Ishikawa (cell line): ENCODE measurements at regions not wholly inside any gene's neighbourhood (a gene's known extent, or its start where the extent isn't known, plus 50 kb on each side); places are given as distances from the start of the nearest gene placed in this dataset.

Experiments
- CEBPB ChIP-seq: IDR thresholded peaks from 2 replicates; pipeline ENCODE4 v1.6.1; 2012
- CREB1 ChIP-seq: IDR thresholded peaks from 2 replicates; pipeline ENCODE4 v1.6.1; 2012; ENCODE audit warnings: low read depth
- EGR1 ChIP-seq: IDR thresholded peaks from 2 replicates; pipeline ENCODE4 v1.6.1; 2012
- EP300 ChIP-seq: IDR thresholded peaks from 2 replicates; pipeline ENCODE4 v1.6.1; 2012; ENCODE audit warnings: borderline replicate concordance
- FOXM1 ChIP-seq: IDR thresholded peaks from 2 replicates; pipeline ENCODE4 v1.6.1; 2012; ENCODE audit warnings: low read depth, borderline replicate concordance
- MAX ChIP-seq: IDR thresholded peaks from 2 replicates; pipeline ENCODE4 v1.6.1; 2012
- NFIC ChIP-seq: IDR thresholded peaks from 2 replicates; pipeline ENCODE4 v1.6.1; 2012
- RAD21 ChIP-seq: IDR thresholded peaks from 2 replicates; pipeline ENCODE4 v1.6.1; 2012; ENCODE audit warnings: low read depth
- TAF1 ChIP-seq: IDR thresholded peaks from 2 replicates; pipeline ENCODE4 v1.6.1; 2012; ENCODE audit warnings: low read depth, mild to moderate bottlenecking
- TCF12 ChIP-seq: IDR thresholded peaks from 2 replicates; pipeline ENCODE4 v1.6.1; 2012; ENCODE audit warnings: low read depth
- TEAD4 ChIP-seq: IDR thresholded peaks from 2 replicates; pipeline ENCODE4 v1.6.1; 2012
- USF1 ChIP-seq: IDR thresholded peaks from 2 replicates; pipeline ENCODE4 v1.6.1; 2012
- YY1 ChIP-seq: IDR thresholded peaks from 2 replicates; pipeline ENCODE4 v1.6.1; 2012; ENCODE audit warnings: low read depth
- ZBTB7A ChIP-seq: IDR thresholded peaks from 2 replicates; pipeline ENCODE4 v1.6.1; 2012; ENCODE audit warnings: low read depth
- TF ChIP-seq, protein P1 (sequence below): IDR thresholded peaks from 2 replicates; pipeline ENCODE4 v1.6.1; 2012; ENCODE audit warnings: low read depth, mild to moderate bottlenecking

- TF ChIP-seq ZBTB7A (no peak), TEAD4 (no peak), FOXM1 (no peak), TCF12 (no peak), MAX (no peak), USF1 (no peak), CREB1 (no peak), EGR1 (no peak), CEBPB (no peak), NFIC (no peak)
Observed at GRCh38 chr5:163580516-163580915, 75.1 kb downstream of the MAT2B start.

DNA sequence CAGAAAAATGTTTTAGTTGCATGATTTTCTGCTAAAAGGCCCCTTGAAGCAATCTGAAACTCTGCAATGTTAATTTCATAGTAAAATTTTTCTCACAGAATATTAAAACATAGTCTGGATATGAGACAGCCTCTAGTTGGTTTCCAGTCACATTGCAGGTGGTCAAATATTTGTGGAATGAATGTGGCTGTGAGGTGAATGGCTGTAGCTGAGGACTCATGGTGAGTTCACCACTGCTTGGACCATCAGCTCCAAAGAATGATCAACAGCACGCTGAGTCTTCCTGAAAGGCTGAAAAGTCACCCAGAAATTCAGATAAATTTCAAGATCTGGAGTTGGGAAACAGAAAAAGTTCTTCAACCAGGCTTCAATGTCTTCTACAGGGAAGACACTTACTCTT lies 79.8 kb downstream of the MAT2B start:
- TF ChIP-seq MAX = no peak
- TF ChIP-seq, protein P1, sequence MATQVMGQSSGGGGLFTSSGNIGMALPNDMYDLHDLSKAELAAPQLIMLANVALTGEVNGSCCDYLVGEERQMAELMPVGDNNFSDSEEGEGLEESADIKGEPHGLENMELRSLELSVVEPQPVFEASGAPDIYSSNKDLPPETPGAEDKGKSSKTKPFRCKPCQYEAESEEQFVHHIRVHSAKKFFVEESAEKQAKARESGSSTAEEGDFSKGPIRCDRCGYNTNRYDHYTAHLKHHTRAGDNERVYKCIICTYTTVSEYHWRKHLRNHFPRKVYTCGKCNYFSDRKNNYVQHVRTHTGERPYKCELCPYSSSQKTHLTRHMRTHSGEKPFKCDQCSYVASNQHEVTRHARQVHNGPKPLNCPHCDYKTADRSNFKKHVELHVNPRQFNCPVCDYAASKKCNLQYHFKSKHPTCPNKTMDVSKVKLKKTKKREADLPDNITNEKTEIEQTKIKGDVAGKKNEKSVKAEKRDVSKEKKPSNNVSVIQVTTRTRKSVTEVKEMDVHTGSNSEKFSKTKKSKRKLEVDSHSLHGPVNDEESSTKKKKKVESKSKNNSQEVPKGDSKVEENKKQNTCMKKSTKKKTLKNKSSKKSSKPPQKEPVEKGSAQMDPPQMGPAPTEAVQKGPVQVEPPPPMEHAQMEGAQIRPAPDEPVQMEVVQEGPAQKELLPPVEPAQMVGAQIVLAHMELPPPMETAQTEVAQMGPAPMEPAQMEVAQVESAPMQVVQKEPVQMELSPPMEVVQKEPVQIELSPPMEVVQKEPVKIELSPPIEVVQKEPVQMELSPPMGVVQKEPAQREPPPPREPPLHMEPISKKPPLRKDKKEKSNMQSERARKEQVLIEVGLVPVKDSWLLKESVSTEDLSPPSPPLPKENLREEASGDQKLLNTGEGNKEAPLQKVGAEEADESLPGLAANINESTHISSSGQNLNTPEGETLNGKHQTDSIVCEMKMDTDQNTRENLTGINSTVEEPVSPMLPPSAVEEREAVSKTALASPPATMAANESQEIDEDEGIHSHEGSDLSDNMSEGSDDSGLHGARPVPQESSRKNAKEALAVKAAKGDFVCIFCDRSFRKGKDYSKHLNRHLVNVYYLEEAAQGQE = no peak

DNA sequence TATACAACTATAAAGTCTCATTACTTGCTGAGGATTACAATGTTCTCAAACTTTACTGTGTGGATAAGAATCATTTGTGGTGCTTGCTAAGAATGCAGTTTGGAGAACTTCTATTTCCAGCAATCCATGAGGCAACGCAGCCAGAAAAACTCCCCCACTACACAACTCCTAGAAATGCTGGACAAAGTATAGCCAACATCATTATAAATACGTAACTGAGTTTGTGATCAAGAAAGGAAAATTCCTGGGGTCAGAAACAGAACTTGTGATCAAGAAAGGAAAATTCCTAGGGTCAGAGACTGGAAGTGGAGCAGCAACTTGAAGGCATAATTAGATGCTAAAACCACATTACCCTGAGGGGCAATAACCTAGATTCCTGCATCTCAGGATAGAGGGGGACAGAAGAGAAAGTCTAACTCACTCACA lies 81.1 kb downstream of the MAT2B start:
- TF ChIP-seq EGR1 (no peak), TCF12 (no peak), ZBTB7A (no peak), TEAD4 (no peak), RAD21 (no peak), CREB1 (no peak), YY1 (no peak), NFIC (no peak), EP300 (no peak), TAF1 (no peak), MAX (no peak), FOXM1 (no peak), USF1 (no peak)
- TF ChIP-seq, protein P1 = no peak

GRCh38 chr5:163594951-163595350 lies 89.5 kb downstream of the MAT2B start:
- TF ChIP-seq RAD21 (no peak), EP300 (no peak), FOXM1 (no peak), EGR1 (no peak), USF1 (no peak), CREB1 (no peak), TCF12 (no peak), TEAD4 (no peak)

DNA sequence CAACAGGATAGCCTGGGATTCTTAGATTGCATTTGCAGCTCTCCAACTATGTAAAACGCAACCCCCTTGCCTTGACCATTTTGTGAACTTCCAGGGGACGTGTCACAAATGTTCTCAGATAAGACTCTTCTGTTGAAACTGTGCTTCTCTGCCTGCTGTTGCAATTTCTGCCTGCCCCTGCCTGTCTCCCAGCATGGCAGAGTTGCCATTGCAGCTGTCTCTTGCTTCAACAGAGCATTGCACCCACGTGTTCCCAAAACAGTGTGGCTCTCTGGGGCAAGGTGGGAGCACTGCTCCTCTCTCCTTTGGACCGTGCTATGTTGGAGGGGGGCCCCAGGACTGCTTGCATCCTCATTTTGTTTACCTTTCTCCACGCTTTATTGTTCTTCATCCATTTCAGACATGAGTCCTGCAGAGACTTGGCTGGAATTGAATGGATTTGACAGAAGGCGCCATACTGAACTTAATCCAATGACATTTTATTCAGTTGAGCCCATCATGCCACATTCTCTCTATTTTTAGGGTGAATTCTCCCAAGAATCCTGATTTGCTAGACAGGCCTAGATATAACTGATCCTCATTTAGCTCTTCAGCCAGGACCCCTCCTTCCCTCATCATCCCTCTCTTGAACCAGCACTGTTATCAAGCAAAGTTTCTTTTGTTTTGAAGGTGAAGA lies 90.7 kb downstream of the MAT2B start:
- TF ChIP-seq CREB1 (no peak), EP300 (no peak), EGR1 (no peak), RAD21 (no peak), TEAD4 (no peak), MAX (no peak), USF1 (no peak)
- TF ChIP-seq, protein P1 = no peak
